HG03135 (cell line): ENCODE measurements at regions not wholly inside any gene's neighbourhood (a gene's known extent, or its start where the extent isn't known, plus 50 kb on each side); places are given as distances from the start of the nearest gene placed in this dataset.

ENCODE experiments used
- ATAC-seq: cut with Tn5 transposase; IDR thresholded peaks from one replicate; pipeline ENCODE4 v1.9.1; 2021; ENCODE audit warnings: mild to moderate bottlenecking, moderate library complexity; ENCODE audit not compliant: unreplicated experiment

DNA sequence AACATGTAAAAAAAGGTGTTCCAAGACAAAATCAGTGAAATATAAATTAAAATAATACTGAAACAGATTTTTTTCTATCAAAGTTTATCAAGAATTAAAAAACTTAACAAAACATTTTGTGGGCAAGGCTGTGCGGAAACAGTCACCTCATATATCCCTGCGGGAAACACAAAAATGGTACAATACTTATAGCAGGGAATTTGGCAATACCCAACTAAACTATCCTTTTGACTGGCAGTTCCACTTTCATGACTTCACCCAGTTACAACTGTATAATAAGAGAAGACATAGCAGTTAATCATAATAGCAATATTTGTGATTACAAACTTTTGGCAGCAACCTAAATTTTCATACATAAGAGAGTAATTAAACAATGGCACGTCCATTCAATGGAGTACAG is 121.5 kb upstream of the EGLN3 start:
- no peak for ATAC-seq

DNA sequence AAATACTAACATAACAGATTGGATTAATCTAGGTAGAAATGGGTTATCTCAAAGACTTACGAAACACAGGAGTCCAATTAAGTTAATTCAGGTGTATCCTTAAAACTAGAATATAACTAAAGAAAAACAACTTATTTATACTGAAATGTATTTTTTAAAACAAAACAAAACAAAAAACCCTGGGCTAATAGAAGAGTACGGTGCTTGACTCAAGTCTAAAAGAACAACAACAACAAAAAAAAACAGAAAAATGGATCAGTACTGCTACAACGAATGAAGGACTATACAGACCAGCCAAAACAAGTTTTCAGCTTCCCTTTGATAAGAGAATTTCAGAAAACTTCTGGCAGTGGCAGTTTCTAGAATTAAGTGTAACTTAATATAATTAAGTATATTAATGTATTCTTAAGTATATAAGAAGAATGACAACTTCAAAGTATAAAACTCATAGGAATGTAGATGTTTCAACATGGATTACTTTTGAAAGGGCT is 120.1 kb upstream of the EGLN3 start:
- no peak for ATAC-seq

DNA sequence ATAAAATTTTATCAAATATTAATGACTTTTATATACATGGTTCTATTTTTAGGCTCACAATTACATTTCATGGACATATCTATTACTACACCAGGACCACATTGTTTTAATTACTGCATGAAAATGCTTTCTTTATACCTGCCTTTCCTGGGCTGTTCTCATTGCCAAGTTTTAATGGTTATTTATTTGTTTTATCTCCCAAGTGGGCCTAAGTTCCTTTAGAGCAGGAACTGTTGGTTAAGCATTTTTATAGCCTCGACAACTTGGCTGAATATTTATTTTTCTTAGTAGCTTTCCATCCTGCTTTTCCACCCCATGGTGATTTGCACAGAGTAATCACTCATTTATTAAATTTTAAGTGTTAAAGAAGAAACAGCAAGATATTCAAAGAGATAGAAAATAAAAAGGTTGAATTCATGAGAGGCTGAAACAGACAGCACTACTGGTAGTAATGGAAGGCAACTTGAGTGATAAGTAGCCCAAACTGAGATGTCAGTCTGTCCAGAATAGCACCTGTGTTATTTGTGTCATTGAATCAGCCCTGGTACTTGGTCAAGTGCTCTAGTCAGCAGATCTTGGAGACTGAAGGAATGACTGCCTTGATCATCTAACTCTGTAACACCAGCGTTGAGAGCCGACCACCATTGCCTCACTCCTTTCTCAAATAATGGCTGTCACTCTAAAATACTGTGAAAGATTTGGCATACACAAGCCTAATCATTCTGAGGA is 119.1 kb upstream of the EGLN3 start:
- no peak for ATAC-seq

DNA sequence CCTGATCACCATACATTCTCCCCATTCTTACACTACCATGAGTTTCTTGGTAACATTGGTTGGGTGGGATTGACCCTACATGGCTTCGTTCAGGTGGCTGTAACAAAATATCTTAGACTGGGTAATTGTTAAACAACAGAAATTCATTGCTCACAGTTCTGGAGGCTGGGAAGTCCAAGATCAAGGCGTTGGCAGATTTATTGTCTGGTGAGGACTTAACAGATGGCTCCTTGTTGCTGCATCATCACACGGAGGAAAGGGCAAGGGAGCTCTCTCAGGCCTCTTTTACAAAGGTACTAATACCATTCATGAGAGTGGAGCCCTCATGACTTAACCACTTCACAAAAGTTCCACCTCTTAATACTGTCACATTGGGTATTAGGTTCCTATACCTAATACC is 116.7 kb upstream of the EGLN3 start:
- ATAC-seq = no peak

DNA sequence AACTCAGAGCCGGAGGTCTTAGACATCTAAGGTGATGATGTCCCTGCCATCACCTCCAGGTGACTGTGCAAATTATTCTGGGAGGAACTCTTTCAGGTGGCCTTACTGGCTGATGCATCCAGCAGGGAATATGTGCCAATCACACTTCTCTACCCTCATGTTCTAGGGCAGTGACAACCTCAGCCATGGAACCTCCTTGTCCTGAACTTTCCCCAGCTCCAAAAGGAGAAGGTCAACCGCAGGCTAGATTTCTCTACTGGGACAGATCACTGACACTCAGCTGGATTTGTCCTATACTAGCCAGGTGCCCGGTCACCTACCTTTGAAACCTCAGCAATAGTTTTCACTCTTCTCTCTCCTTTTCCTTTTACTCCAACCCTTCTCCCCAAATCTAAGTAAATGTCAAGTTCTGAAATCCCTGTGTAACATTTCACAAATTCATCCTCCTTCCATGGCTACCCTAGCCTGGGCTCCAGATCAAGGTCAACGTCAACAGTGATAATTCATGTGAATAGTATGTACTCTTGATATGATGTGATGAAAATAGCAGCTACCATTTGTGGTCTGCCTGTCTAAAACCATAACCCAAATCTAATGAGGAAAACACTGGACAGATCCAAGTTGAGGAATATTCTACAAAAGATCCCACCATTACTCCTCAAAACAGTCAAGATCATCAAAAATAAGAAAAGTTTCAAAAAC is 115.0 kb upstream of the EGLN3 start:
- ATAC-seq = no peak

DNA sequence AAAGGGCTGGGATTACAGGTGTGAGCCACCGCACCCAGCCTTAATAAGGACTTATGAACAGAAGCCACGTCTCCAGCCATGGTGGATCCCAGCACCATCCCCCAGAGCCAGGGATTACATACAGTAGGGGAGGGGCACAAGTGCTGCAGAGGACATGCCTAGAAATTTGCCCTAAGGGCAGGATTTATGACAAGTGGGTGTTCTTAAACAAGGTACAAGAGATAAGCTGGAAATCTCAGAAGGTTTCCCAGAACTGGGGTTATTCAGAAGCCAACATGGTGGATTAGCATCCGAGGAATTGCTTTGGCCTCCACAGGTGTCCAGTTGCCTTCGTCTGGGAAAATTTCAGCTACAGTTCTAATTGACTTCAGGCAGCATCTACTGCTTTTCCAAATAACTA is 114.4 kb upstream of the EGLN3 start:
- no peak for ATAC-seq

DNA sequence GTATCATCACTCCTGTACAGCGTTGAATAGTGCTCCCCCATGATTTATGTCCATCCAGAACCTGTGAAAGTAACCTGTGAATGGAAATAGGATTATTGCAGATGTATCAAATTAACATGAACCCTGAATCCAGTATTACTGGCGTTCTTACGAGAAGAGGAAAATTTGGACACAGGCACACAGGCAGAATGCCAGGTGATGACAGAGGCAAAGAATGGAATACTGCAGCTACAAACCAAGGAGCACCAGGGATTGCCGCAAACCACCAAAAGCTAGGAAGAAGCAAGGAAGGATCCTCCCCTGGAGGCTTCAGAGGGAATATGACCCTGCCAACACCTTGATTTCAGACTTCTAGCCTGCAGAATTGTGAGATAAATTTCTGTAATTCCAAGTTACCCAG is 113.5 kb upstream of the EGLN3 start:
- no peak for ATAC-seq

DNA sequence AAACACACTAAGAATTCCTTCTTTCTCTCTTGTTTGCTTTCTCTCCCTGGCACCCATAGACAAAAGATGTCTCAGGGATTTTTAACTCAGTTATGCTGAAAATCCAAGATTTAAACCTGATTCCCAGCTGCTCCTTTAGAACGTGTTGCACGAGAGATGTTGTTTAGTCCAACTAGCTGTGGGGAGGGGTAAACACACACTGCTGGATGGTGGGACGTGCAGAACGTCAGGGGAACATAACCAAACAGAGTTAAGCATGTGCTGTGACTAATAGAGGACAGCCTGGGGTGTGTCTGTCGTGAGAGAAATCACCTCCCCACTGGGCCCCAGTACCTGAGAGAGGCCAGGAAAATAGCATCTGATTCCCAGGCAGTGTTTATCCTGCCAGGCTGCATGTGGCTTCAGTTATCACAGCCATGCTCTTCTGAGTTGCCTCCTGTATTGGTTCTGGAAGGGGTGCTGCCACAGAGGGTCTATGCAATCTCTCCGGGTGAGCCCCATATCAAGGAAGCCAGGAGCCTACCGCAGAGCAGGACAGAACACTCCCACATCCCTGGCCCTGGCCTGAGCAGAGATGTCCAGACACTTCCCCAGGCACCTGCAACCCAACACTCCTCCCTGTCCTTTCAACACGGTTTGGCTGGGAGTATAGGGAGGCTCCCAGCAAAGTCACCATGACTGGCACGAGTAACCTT is 112.7 kb upstream of the EGLN3 start:
- ATAC-seq = no peak

DNA sequence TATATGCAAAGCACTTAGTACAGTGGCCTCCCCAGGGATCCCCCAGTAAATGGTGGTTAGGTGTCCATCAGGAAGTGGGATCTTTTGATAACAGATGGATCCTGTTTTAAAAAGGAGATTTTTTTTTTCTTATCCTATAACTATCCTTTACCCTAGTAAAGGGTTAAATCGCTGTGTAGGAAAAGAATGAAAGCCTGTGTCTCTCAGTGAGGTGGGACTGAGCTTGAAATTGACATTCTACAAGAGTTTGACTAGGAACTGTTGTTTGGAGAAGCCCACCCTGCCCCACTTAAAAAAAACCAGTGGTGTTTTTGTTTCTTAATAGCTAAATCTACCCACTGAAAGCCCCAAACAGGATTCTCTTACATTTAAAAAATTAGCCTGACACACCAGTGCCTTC is 112.2 kb upstream of the EGLN3 start:
- no peak for ATAC-seq

DNA sequence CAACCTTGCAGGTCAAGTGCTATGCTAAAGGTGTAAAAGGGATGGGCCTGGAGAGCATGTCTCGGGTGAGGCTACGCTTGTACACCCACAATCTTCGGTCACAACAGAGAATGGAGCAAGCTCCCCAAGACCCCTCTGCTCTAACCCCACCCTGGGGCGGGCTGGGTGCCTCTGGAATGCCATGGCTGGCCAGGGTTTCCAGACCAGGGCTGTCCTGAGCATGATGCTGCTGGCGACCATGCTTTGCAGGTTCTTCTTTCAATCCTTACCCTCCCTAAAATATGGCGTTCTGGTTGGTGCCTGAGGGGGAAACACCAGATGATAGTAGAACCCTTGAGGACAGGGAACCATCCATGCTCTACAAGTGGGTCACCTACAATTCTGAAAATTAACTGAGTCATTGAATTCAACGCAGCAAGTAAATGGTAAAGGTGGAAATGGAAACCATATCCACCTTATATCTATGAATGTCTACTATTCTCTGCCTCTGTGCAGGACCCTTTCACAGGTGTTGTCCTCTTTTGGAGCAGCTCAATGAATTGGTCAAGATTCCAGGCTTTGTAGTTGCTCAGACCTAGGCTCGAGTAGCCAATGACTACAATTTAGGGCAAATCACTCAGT is 111.6 kb upstream of the EGLN3 start:
- no peak for ATAC-seq

DNA sequence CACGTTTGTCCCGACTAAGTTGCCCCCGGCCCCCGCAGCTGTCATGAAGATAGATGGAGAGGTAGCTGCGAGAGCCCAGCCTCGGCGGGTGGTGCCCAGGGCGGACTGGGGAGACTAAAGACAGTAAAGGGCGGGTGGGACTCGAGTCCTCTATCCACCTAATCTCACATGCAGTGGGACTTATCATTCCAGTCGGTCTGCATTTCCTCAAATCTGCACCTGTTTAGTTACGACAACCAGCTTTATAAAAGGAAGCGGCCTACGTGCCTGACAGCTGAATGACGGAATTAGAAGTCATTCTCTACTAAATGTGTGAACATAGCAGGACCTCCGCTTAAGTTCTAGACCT is 109.8 kb upstream of the EGLN3 start:
- peak; percentile 14 for ATAC-seq

DNA sequence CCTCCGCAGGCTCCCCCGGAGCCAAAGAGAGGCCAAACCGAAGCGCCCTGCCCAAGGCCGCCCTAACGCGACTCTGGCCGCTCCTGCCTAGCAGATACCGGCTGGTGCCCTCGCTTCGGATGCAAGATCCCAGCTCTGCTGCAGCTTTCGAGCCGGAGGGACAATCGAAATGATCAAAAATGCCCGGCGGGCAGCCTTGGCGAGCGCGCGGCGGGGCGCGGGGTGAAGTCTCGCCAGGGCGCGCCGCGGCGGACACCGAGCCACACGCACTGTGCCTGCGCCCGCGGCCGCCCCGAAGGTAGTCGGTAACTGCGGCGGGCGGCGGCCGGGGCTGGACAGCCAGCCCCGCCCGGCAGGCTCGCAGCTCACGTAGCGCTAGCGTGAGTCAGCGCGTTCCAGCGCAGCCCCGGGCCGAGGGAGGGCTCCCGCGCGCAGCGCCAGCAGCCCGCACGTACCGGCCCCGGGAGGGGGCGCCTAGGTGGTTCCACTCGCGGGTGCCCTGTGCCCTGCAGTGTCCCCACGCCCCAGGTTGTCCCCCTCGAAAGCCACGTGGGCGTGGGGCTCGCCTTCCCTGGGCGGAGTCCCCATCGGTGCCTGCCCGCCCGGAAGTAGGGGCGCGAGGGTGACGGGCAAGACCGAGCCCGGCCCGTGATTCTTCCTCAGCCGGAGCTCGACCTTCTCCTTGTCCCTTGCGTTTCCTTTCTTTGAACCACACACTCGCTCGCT is 109.2 kb upstream of the EGLN3 start:
- ATAC-seq = peak; percentile 77

DNA sequence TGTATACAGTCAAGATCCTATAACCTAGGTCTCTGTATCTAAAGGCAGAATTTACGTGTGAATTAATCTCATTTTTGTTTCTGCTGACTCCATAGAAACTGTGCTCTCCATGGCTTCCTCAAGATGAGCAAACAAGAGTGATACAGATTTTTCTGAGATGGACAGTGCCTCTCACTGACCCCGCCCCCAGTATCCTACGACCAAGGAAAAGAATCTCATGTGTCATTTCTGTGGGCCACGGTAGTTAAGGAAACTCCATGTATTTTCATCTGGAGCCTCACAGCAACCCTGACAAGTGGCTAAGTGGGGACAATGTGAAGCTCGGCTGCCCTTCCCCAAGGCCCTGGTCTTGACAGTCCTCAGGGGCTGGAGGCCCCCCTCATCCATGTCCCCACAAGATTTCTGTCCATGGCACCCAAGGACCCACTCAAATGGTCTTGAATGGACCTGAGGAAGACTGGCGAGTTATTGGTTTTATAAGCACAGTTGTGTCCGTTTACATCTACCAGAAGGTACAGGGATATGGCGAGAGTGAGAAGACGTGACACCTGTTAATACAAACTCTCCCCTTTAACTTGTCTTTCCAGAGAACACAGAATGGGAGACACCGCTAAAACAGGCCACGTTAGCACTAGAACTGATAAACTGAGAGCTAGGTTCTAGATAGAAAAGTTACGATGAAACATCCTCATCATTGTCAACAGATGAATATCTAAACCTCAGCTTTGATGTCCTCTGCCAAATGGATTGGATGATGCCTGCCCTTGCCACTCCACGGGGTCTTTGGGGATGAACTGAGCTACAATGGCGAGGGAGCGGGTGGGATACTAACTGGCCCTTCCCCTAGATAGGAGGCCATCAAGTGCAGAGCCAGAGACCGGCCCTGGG is 108.4 kb upstream of the EGLN3 start:
- ATAC-seq = no peak

DNA sequence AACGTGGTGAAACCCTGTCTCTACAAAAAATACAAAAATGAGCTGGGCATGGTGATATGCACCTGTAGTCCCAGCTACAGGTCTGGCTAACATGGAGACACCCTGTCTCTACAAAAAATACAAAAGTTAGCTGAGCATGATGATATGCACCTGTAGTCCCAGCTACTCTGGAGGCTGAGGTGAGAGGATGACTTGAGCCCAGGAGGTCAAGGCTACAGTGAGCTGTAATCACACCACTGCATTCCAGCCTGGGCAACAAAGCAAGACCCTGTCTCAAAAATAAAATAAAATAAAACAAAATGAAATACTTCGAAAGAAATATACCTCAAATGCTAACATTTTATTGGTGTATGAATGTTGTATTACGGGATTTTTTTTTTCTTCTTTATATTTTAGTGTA is 107.6 kb upstream of the EGLN3 start:
- no peak for ATAC-seq

DNA sequence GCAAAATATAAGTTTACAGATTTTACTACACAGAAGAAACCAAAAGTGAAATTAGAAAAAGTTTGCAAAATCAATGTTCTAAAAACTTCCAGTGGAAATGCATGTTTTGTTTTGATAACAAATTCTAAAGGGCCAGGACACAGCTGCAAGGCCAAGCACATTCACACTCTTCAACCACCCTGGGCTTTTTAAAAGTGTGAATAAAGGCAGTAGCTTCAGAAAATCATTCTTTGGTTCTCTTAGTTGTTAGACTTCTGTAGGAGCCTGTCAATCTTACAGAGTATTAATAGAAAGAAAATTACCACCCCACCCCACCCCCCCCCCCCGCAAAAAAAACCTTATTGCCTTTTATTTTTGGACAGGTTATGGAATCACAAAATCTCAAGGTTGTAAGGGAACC is 105.2 kb upstream of the EGLN3 start:
- ATAC-seq = no peak

DNA sequence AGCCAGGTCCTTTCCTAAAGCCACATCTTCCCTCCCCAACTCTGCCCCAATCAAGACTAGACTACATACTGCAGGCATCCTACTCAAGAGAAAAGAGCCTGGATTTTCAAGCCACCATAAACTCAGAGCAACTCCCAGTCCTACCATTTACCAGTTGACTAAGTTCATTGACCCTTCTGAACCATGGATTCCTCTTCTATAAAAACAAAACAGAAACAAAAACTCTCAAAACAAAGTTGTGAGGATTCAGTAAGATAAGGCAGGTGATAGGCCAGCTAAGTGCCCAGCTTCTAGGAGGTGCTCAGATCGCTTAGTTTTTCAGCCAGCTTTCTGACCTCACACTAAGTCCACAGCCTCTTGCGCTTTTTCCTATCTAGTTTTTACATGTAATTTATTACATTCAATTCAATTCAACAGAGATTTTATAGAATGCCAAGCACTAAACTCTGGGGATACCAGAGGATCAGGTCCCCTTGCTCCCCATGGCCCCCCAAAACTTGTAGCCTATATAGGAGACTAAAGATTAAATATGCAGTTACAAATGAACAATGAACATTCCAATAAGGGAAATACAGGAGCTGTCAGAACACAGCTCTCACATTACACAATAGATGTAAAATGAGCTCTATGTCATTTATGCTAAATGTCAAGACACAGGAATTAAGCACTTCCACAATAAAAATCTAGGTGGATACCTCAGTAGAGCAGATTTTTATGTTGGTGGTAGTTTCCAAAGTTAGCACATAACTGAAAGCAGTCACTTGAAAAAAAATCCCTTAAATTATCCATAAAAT is 104.5 kb upstream of the EGLN3 start:
- no peak for ATAC-seq

DNA sequence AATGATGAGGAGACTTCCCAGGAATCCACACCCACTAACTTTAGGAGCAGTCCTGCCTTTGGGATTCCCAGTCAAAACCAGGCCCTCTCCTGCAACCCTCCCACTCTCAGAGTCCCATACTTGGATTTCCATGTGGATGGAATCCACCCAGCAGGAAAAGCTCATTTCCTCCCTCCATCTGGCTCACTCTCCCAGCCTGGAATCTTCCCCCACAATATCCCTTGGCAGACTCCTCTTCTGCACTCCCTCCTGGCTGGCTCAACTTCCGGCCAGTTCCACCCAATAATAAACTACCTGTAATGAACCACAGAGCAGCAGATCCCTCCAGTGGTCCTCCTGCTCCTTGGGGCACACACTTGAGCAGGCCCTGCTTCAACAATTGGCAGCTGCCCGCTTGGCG is 102.8 kb upstream of the EGLN3 start:
- ATAC-seq = no peak

DNA sequence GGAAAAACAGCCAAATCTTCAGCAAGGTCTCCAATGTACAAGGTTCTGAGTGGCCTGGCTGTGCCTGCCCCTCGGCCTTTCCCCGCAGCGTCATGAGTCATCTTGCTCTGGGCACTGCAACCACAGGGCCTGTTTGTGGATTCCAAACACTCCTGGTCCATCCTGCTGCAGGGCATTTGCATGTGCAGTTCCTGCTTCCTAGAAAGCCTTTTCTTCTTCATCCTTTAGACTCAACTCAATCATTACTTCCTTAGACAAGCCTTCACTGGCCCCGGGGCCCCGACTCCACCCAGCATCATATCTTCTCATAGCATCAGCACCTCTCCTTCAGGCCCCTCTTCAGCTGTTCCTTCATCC is 101.8 kb upstream of the EGLN3 start:
- ATAC-seq = no peak

DNA sequence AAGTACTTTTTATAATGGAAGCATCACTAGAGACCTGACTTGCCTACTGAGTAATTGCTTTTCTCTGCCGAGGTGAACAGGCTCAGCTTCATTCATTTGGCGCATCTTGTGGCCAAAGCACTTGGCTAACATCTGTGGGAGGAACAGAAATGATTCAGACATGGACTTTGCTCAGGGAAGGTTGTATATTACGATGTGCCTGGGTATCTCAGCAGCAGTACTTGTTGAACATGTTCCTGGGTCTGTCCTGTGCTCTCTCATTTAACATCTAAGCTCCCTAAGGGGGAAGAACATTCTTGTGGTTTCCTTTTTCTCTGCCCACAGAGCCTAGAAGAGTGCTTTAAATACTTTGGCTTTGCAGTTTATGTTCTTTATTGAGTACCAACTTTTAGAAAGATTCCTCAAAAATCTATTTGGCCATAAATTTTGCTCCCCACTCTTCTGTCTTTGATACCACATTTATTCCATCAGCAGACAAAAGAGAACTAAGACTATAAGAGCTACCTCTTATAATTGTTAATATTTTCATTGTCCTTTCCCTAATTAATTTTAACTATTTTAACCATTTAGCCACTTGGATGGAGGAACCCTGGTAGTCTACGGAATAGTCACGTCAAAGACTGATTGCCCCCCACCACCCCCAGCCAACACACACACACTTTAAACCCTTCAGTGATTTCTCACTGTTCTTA is 101.2 kb upstream of the EGLN3 start:
- no peak for ATAC-seq
